Dermis microvascular lymphatic vessel endothelial cell (primary cell): ENCODE measurements at regions not wholly inside any gene's neighbourhood (a gene's known extent, or its start where the extent isn't known, plus 50 kb on each side); places are given as distances from the start of the nearest gene placed in this dataset.
"Not testable (repeated sequence)": the region's sequence is repeated elsewhere in the genome, so short reads cannot be mapped to it uniquely, and the experiment has no call there.

ENCODE experiments used
- DNase-seq, 2 donors: peaks; one replicate each; pipeline versions ENCODE4 v3.0.0 to v3.0.0-alpha.2; 2010; ENCODE audit warnings: low read depth in 2 of 2

- DNase-seq: no peak
Measured at GRCh38 chr13:26483546-26483945, 73.9 kb upstream of the WASF3 start.

- no peak for DNase-seq
Measured at GRCh38 chr13:26484196-26484595, 73.3 kb upstream of the WASF3 start.

- no peak for DNase-seq
Measured at GRCh38 chr13:26485288-26485687, 72.2 kb upstream of the WASF3 start.

- no peak for DNase-seq
Measured at GRCh38 chr13:26485786-26486185, 71.7 kb upstream of the WASF3 start.

GRCh38 chr13:26486550-26486949, 70.9 kb upstream of the WASF3 start:
- no peak for DNase-seq

DNA sequence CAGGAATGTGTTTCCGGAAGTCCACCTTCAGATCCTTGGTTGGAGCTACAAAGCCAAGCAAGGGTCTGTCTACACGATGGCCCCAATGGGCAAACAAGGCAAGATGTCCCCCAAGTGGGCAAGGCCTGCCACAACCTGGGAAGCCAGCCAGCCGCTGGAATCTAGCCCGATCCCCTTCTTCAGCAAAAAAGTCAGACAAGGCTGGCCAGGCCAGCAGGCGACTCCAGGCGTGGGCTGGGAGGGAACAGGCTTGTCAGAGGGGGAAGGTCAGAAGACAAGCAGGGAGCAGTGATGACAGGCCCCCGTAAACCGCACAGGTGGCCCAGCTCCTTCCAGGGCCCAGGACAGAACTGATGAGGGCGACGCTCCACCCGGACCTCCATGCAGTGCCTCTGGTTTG, 69.7 kb upstream of the WASF3 start:
- no peak for DNase-seq

GRCh38 chr13:26488236-26489003, 69.1 kb upstream of the WASF3 start:
- DNase-seq: no peak

DNA sequence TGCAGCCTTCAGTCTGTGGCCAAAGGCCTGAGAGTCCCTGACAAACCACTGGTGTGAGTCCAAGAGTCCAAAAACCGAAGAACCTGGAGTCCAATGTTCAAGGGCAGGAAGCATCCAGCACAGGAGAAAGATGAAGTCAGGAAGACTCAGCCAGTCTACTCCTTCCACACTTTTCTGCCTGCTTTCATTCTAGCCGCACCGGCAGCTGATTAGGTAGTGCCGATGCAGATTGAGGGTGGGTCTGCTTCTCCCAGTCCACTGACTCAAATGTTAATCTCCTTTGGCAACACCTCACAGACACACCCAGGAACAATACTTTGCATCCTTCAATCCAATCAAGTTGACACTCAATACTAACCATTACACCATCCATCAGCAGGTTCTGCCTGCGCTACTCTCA, 65.2 kb upstream of the WASF3 start:
- not testable (repeated sequence) for DNase-seq

DNA sequence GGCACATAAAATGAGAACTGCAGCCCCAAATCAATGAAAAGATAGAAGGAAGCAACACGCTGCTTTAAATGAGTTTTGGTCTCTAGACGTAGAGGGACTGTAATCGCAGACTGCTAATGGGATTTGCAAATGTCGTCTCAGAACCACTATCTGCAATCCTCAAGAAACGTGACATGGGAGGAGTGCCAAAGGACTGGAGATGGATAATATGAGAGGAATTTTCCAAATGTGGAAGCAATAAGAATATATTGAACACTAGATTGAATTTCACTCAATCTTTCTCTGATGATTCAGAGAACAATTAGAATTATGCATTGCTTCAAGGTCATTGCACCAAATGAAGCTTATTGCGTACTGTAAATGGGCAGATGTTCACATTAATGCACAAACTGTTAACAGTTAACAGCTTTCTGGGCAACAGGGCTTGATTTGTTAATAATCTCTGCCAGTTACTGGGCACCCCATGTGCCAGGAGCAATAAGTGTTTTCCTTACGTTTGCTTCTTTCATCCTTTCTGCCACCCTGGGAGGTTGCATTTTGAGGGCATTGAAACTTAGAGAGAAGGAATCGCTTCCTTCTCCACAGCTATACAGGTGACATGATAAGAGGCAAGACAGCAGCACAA, 62.8 kb upstream of the WASF3 start:
- no peak for DNase-seq

- DNase-seq: no peak
Measured at GRCh38 chr13:26495750-26496149, 61.7 kb upstream of the WASF3 start.

GRCh38 chr13:26497968-26498511, 59.4 kb upstream of the WASF3 start:
- DNase-seq: peak in 1 of 2 donors; percentile 28

GRCh38 chr13:26498656-26499601, 58.6 kb upstream of the WASF3 start:
- peak in 1 of 2 donors; percentile 43 for DNase-seq

DNA sequence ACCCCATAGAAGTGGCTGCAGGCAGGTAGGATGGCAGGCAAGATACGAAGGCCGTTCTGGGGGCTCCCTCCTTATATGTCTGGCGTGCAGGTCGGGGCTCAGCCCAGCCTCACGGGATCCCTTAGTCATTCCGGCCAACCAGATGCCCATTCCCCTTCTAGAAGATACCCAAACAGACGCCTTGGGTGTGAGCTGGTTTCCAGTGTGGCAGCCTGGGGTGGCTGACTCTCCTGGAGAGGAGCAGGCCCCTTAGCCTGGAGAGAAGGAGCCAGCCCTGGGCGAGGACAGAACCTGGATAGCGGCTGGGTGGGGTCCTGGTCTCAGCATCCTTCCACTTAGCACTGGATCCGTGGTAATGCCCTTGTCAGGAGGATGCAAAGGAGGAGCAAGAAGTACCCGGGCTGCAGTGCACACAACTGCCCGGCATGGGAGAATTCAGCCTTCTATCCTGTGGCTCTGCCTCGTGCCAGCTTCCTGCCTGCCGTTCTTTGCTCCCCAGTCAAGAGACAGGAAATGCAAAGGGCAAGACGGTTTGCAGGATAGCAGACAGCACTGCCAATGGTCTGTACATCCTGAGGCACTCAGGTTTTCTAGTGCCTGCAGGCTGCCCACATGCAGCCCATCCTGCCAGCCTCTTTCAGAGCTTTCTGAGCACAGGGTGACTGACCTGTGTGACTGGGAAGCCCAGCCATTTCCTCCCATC, 56.7 kb upstream of the WASF3 start:
- peak in 1 of 2 donors; percentile 16 for DNase-seq

DNA sequence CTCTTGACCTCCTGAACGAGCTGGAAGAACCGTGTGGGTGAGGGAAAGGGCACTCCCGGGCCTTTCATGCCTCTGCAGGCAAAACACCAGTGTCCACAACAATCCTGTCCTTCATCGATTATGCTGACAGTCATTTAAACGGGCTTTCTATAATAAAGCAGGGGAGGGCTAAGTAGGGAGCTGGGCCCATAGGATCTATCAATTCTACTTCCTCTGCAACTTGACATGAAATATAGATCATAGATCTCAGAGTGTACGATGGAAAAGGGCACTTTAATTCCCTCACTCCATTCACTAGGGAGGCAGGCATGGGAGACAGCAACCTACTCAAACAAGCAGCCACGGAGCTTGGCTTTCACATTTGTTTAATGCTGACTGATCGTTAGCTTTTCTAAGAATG, 55.8 kb upstream of the WASF3 start:
- DNase-seq: no peak

- peak in 1 of 2 donors; percentile 75 for DNase-seq
Measured at GRCh38 chr13:26502826-26503225, 54.7 kb upstream of the WASF3 start.

DNA sequence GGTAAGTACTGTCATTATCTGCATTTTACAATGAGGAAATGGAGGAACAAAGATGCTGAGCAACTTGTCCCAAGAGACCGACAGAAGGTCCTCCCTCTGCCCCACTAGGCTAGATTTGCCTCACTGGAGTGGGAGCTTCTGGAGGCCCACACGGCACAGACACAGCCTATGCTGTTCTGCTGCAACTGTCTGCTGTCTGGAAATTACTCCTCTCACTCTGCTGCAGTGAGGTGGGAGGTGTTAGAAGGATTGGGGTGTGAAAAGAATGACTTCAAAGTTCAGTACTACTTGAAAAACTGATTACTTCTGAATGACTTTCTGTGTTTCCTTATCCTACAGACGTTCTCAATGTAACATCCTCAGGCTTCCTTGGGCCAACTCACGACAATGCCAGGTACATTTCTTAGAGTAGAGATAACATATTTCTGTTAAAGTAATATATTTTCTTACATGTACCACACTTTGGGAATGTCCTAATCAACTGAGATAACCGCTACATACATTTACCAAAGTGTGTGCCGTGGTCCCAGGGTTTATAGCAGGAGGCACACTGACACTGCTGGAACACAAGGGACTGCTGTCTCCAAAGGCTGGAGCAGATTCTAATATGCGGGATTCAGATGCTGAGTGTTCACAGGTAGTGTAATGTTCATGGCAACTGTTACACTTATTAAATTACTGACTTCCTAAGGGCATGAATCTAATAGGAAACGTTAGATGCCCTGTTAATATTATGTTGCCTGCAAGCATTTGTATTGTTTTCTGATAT, 53.5 kb upstream of the WASF3 start:
- DNase-seq: no peak
